ENCODE measurements at regions not wholly inside any gene's neighbourhood (a gene's known extent, or its start where the extent isn't known, plus 50 kb on each side); places are given as distances from the start of the nearest gene placed in this dataset.

DNA sequence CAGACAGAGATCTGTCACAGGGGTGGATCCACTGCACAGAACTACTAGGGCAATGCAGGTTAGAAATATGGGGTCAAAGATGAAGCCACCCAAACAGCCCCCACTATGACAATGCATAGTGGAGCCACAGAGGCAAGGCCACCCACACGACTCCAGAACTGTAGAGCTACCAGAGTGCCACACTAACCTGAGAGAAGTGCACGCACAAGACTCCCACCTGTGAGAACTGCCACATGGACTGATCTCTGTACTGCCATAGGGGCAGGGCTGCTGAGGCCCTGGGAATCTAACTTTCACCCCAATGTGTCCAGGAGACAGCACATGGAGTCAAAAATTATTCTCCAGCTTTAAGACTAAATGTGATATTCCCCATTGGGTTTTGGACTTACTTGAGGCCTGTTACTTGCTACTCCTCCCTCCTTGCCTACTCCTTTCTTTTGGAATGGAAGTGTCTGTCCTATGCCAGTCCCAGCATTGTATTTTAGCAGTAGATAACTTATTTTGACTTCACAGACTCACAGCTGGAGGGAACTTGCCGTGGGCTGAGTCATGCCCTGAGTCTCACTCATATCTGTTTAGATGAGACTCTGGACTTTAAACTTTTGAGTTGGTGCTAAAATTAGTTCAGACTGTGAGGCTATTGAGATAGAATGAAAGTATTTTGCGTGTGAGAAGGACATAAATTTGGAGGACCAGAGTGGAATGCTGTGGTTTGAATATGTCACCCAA lies 853.3 kb downstream of the MAT2B start:
- DNase-seq, result no peak

GRCh38 chr5:164359260-164360255 lies 854.1 kb downstream of the MAT2B start:
- DNase-seq, result no peak

DNA sequence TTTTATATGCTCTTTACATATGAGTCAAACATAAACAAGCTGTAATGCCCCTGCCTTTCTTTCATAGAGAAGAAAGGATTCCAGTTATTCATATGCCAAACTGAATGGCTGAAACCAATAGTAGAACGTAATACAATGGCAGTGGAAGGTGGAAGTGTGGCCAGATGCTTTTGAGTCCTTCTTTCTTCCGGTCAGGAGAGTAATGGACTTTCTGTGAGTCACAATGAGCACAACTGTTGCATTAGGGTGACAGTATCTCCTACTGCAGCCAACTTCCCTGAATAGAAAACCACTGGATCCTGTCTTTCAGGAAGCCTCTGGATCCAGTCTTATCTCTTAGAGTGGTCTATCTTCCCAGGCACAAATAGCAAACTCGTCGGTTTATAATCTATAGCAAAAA lies 855.2 kb downstream of the MAT2B start:
- no peak for DNase-seq

DNA sequence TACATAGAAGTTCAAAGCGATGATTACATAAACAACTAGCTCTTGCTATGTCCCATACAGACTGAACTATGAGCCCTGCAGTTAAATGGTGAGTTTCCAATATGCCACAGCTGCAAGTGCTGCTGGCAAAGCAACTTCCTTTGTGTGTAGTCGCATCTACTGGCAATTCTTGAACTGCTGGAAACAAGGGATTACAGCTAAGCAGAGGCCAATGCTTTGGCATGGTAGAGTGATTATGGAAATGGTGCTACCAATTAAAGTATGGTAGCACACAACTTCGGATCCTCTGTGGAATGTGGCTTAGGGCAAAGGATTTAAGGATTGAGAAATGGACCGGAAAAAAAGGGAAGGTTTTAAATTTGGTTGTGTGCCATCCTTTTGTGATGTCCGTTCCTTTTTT lies 856.6 kb downstream of the MAT2B start:
- DNase-seq, result no peak

- no peak for DNase-seq
Observed at GRCh38 chr5:164362835-164363234, 857.4 kb downstream of the MAT2B start.

DNA sequence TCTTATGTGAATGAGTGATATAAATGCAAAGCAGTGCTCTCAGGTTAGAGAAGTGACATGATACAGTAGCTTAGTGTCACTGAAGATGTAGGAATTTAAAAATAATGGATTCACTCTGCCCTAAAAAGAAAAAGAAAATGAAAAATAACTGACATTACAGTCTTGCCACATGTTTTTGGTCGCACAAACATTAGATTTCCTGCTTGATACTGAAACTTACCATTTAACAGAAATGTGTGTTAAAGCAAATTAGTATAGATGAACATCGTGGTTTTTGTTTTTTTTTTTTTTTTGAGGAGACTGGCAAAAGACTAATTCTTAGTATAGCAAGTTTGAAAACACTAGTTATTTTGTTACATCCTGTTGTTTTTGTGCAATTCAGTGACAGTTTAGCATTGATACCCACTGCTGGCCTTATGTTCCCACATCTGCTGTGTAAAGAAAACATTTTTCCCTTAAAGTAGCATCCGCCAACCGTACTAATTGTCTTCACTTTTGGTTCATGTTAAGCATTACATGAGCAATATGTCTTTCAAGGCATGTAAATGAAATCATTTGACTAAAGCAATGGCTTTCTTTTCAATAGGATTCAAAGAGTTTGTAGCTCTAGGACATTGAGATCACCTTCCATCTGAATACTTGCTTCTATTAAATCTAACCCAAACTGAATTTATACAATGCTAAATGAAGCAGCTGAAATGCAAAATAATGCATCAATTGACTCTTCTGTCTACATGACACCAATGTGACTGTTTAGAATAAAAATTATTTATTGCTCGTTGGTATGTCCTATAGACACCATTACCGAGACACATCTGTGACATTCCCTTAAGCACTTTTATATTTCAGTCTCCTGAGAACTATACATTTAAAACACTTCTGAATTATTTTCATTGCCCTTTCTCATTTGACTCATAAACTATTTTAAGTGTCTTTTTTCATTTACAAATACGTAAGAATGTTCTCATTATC lies 859.1 kb downstream of the MAT2B start:
- no peak for DNase-seq

GRCh38 chr5:164370841-164371240 lies 865.4 kb downstream of the MAT2B start:
- DNase-seq, result no peak

GRCh38 chr5:164372892-164373291 lies 867.5 kb downstream of the MAT2B start:
- DNase-seq, result no peak

DNA sequence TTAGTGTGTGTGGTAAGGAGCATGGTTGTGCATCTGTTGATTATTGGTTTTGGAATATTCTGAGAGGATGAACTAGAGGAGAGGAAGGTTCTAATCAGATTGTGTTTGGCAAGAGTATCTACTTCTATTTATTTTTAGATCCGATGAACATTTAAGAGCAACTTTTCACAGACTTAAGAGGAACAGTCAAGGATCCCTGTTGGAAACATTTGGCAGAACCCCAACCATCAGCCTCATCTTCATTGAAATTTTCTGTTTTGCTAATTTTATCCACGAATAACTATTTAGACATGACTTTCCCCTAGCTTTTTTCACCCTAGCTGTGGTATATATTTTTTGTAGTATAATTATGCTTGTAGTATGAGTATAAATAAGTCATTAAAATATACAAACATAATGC lies 868.5 kb downstream of the MAT2B start:
- no peak for DNase-seq

DNA sequence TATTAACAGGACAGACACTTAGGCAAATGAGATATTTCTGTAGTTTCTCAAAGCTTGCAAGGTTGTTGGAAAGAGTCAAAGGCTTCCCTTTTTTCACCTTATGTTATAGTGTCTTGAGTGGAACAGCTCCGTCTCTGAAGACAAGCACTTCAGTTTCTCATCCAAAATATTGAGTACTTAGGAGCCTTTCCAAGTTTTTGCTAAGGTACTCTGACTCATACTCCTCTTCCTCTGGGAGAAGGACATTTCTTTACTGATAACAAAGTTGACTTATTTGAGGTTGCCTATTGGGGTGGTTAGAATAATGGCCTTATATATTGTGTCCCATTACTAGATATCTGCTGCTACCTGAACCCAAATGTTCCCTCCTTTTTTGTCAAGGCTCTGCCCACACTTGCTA lies 869.6 kb downstream of the MAT2B start:
- DNase-seq, result no peak

- DNase-seq, result no peak
Observed at GRCh38 chr5:164376843-164377242, 871.4 kb downstream of the MAT2B start.

DNA sequence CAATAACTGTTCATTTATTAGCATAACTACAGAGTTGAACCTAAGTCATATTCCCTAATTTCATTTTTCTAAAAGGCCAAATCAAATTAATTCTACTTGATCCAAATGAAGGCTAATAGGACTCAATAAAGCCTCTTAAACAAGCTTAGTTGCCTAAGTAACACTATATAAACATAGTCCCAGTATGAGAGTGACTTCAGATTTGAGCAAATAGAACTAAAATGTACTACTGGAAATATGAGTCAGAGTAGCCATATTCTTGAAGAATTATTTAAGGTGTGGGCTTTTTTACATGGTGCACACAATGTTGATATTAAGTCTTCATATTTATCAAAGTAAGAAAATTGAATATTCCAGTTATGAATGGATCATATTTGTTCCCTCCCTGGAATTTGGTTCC lies 872.3 kb downstream of the MAT2B start:
- DNase-seq, result no peak

GRCh38 chr5:164383662-164384061 lies 878.2 kb downstream of the MAT2B start:
- DNase-seq, result no peak

DNA sequence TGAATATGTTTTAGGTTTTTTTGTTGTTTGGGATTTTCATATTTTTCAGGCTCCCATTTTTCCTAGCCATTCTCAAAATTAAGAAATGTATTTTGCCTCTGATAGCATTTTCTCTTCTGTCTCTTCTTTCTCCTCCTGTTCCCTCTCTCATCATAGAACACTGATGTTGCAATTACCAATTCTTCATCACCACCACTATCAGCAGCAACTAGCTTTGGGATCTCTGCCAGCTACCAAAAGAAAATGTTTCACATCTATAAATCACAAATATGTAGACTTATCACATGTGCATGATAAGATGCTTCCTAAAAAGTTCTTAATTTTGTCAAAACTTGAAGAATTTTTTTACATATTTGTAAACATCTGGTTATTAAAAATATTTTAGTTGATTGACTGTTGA lies 887.1 kb downstream of the MAT2B start:
- DNase-seq, result no peak

- DNase-seq, result no peak
Observed at GRCh38 chr5:164394686-164395194, 889.3 kb downstream of the MAT2B start.

DNA sequence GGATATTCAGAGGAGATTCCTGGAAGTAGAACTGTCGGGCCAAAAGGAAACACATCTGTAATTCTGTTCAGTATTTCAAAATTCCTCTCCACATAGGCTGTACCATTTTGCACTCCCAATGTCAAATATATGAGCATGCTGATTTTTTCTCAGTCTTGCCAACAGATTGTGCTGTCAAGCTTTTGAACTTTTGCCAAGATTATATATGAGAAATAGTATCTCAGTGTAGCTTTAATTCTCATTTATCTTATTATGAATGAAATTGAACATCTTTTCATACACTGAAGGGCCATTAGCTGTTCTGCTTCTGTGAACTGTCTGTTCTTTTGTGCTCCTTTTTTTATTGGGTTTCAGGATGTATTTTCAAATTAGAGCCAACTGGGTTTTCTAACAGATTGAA lies 907.1 kb downstream of the MAT2B start:
- DNase-seq, result no peak

DNA sequence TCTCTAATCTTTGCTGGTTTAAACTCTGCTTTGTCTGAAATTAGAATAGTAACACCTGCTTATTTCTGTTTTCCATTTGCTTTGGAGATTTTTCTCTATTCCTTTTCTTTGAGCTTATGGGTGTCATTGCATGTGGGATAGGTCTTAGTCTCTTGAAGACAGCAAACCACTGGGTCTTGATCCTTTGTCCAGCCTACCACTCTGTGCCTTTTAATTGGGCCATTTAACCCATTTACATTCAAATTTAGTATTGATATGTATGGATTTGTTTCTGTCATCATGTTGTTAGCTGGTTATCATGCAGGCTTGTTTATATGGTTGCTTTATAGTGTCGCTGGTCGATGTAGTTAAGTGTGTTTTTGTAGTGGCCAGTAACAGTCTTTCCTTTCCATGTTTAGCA lies 914.7 kb downstream of the MAT2B start:
- DNase-seq, result no peak

GRCh38 chr5:164422400-164422799 lies 917.0 kb downstream of the MAT2B start:
- no peak for DNase-seq

DNA sequence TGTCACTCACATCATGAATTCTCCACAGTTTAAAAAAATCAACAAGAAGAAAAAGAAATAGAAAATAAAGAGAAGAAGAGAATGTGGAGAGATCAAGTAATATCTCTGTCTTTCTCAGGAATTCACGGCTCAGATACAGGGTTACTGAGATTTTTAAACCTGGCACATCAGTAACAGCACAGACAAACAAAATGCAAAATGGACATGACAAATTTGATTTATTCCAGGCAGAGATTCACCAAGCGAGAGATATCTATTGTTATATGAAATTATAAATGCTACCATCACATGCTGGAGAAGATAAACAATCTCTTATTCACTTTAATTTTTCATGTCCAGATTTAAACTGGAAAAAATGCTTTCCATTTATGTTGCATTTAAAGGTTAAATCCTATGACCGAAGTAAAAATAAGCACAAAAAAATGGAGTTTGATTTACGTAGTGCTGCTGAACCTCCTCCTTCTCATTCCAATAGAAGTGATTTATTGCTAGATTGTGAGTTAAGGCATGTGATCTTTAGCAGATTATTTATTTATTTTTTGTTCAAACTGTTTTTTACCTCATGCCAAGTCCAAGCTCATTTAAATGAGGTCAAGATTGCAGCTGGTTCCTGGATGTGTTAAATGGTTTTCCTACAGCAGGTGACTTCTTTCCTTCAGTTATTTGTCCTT lies 926.4 kb downstream of the MAT2B start:
- no peak for DNase-seq

- DNase-seq, result no peak
Observed at GRCh38 chr5:164433106-164433870, 927.9 kb downstream of the MAT2B start.

- no peak for DNase-seq
Observed at GRCh38 chr5:164435576-164435975, 930.2 kb downstream of the MAT2B start.

All from left hindlimb (tissue), 1 donor.